Stimulated activated naive CD8-positive, alpha-beta T cell treated with anti-CD3 and anti-CD28 coated beads, Interleukin-15, Interleukin-2, amounts not matched to agents 100 U/mL and 50 U/mL, for 24 hours (primary cell): ENCODE measurements at regions not wholly inside any gene's neighbourhood (a gene's known extent, or its start where the extent isn't known, plus 50 kb on each side); places are given as distances from the start of the nearest gene placed in this dataset.

Source experiments
- ATAC-seq: fragments of 150-1000 bp; cut with Tn5 transposase; one replicate; pipeline ENCODE4 v1.10.0; 2021
- DNase-seq: peaks from one replicate; pipeline ENCODE4 v3.0.0; 2021

- ATAC-seq (no peak), DNase-seq (no peak)
Measured at GRCh38 chr12:28879379-28879778, 269.7 kb upstream of the FAR2 start.

- DNase-seq (no peak), ATAC-seq (no peak)
Measured at GRCh38 chr12:28882444-28882843, 266.6 kb upstream of the FAR2 start.

- ATAC-seq: no peak
Measured at GRCh38 chr12:28883406-28883997, 265.6 kb upstream of the FAR2 start.

GRCh38 chr12:28884904-28885679 is 264.0 kb upstream of the FAR2 start:
- ATAC-seq (no peak), DNase-seq (no peak)

More at GRCh38 chr12:28883406-28883997, 265.6 kb upstream of the FAR2 start:
- DNase-seq: no peak

- no peak for DNase-seq
- no peak for ATAC-seq
Measured at GRCh38 chr12:28885928-28886327, 263.1 kb upstream of the FAR2 start.

- DNase-seq (no peak), ATAC-seq (no peak)
Measured at GRCh38 chr12:28887461-28887990, 261.6 kb upstream of the FAR2 start.

GRCh38 chr12:28890664-28891063 is 258.4 kb upstream of the FAR2 start:
- DNase-seq: no peak
- no peak for ATAC-seq

GRCh38 chr12:28891126-28891525 is 258.0 kb upstream of the FAR2 start:
- ATAC-seq (no peak), DNase-seq (no peak)

GRCh38 chr12:28893365-28893764 is 255.7 kb upstream of the FAR2 start:
- ATAC-seq (no peak), DNase-seq (no peak)

- ATAC-seq: no peak
- no peak for DNase-seq
Measured at GRCh38 chr12:28893856-28894255, 255.2 kb upstream of the FAR2 start.

GRCh38 chr12:28896421-28896820 is 252.7 kb upstream of the FAR2 start:
- no peak for DNase-seq

GRCh38 chr12:28898038-28898437 is 251.0 kb upstream of the FAR2 start:
- ATAC-seq: no peak
- no peak for DNase-seq

More at GRCh38 chr12:28896421-28896820, 252.7 kb upstream of the FAR2 start:
- no peak for ATAC-seq

GRCh38 chr12:28899951-28900350 is 249.1 kb upstream of the FAR2 start:
- ATAC-seq (no peak), DNase-seq (no peak)

GRCh38 chr12:28905220-28905955 is 243.7 kb upstream of the FAR2 start:
- DNase-seq (no peak), ATAC-seq (no peak)

GRCh38 chr12:28908646-28909045 is 240.4 kb upstream of the FAR2 start:
- DNase-seq: no peak

GRCh38 chr12:28909291-28909690 is 239.8 kb upstream of the FAR2 start:
- ATAC-seq: no peak
- DNase-seq: no peak

More at GRCh38 chr12:28908646-28909045, 240.4 kb upstream of the FAR2 start:
- ATAC-seq: no peak

- ATAC-seq (no peak), DNase-seq (no peak)
Measured at GRCh38 chr12:28925719-28926376, 223.2 kb upstream of the FAR2 start.

GRCh38 chr12:28930704-28931103 is 218.4 kb upstream of the FAR2 start:
- no peak for ATAC-seq
- DNase-seq: no peak

- ATAC-seq (no peak), DNase-seq (no peak)
Measured at GRCh38 chr12:28933176-28933575, 215.9 kb upstream of the FAR2 start.

GRCh38 chr12:28933864-28934527 is 215.1 kb upstream of the FAR2 start:
- ATAC-seq (no peak), DNase-seq (no peak)

- no peak for DNase-seq
- ATAC-seq: no peak
Measured at GRCh38 chr12:28936221-28936620, 212.9 kb upstream of the FAR2 start.

- no peak for ATAC-seq
- DNase-seq: no peak
Measured at GRCh38 chr12:28936711-28937110, 212.4 kb upstream of the FAR2 start.
